ENCODE measurements at regions not wholly inside any gene's neighbourhood (a gene's known extent, or its start where the extent isn't known, plus 50 kb on each side); places are given as distances from the start of the nearest gene placed in this dataset.
A peak's percentile ranks its signal among the peaks of the same experiment; 100 is the strongest.

GRCh38 chr14:104399432-104400155 is 180.0 kb upstream of the C14orf180 start:
- H3K4me3 ChIP-seq, result no peak overlapping the region
- Mint-ChIP-seq H3K4me1 (peaks cover 24% of the 10 kb centered on the region), H3K36me3 (ENCODE audit: low read depth) (peaks cover 30% of the 10 kb centered on the region), H3K4me3 (no peak overlapping the region), H3K9me3 (peaks cover 35% of the 10 kb centered on the region), H3K27me3 (ENCODE audit: insufficient read depth, low read depth, poor library complexity) (peaks cover 10% of the 10 kb centered on the region), H3K27ac (no peak overlapping the region)
- DNase-seq (ENCODE audit: low spot score) (no peak), ATAC-seq (no peak)
- H4K20me1 ChIP-seq (replicated peaks; ENCODE audit: insufficient read depth), result no peaks in the 10 kb centered on the region
- TF ChIP-seq ETS1 (IDR thresholded peaks at IDR 0.05) (no peak), CTCF (conservative IDR thresholded peaks at IDR 0.05; ENCODE audit: low read depth in 2 of 2) (peak in 1 of 2 experiments; percentile 17; a peak in 1 of 4 replicates), REST (IDR thresholded peaks at IDR 0.05; ENCODE audit: unreplicated experiment) (no peak)
- no peaks in the 10 kb centered on the region for H3F3A ChIP-seq (replicated peaks; ENCODE audit: low read depth)
- peaks cover 9% of the 10 kb centered on the region; the same call in 1 of the 2 replicates for H3K4me1 ChIP-seq (ENCODE audit: insufficient read depth)
- no peak overlapping the region for H3K27ac ChIP-seq (ENCODE audit: low read depth)
- no peaks in the 10 kb centered on the region for H3K36me3 ChIP-seq (ENCODE audit: insufficient read depth)
- no peaks in the 10 kb centered on the region for H3K9me2 ChIP-seq (ENCODE audit: insufficient read depth)
- no peaks in the 10 kb centered on the region for H3K79me2 ChIP-seq (replicated peaks; ENCODE audit: insufficient read depth)
- H2AFZ ChIP-seq, result no peak overlapping the region
- no peaks in the 10 kb centered on the region for H3K27me3 ChIP-seq (ENCODE audit: insufficient read depth)
- no peak overlapping the region for H3K4me2 ChIP-seq

- Mint-ChIP-seq H3K4me3 (no peak overlapping the region), H3K36me3 (ENCODE audit: low read depth) (peaks cover 30% of the 10 kb centered on the region), H3K4me1 (peaks cover 24% of the 10 kb centered on the region), H3K27me3 (ENCODE audit: insufficient read depth, low read depth, poor library complexity) (peaks cover 10% of the 10 kb centered on the region), H3K9me3 (peaks cover 35% of the 10 kb centered on the region), H3K27ac (no peak overlapping the region)
- ATAC-seq, result no peak
- H3K4me2 ChIP-seq, result no peak overlapping the region
- no peaks in the 10 kb centered on the region for H3K9me2 ChIP-seq (ENCODE audit: insufficient read depth)
- no peaks in the 10 kb centered on the region for H3F3A ChIP-seq (replicated peaks; ENCODE audit: low read depth)
- H3K79me2 ChIP-seq (replicated peaks; ENCODE audit: insufficient read depth), result no peaks in the 10 kb centered on the region
- H3K27me3 ChIP-seq (ENCODE audit: insufficient read depth), result no peaks in the 10 kb centered on the region
- H2AFZ ChIP-seq, result no peak overlapping the region
- DNase-seq (ENCODE audit: low spot score), result no peak
- no peak overlapping the region for H3K4me3 ChIP-seq
- H4K20me1 ChIP-seq (replicated peaks; ENCODE audit: insufficient read depth), result no peaks in the 10 kb centered on the region
- H3K27ac ChIP-seq (ENCODE audit: low read depth), result no peak overlapping the region
- peaks cover 9% of the 10 kb centered on the region; the same call in 1 of the 2 replicates for H3K4me1 ChIP-seq (ENCODE audit: insufficient read depth)
- no peaks in the 10 kb centered on the region for H3K36me3 ChIP-seq (ENCODE audit: insufficient read depth)
- TF ChIP-seq STAT1 (IDR thresholded peaks at IDR 0.05; ENCODE audit: unreplicated experiment) (no peak), CTCF (conservative IDR thresholded peaks at IDR 0.05; ENCODE audit: low read depth in 2 of 2) (no peak), EZH2 (IDR thresholded peaks at IDR 0.05; ENCODE audit: low read depth, unreplicated experiment) (no peak), NANOG (IDR thresholded peaks at IDR 0.05; ENCODE audit: borderline replicate concordance) (no peak), JUNB (IDR thresholded peaks at IDR 0.05; ENCODE audit: unreplicated experiment) (no peak), ZNF331 (CRISPR knock-in tag; IDR thresholded peaks at IDR 0.05; ENCODE audit: low read depth) (no peak), ZNF114 (CRISPR knock-in tag; IDR thresholded peaks at IDR 0.05) (no peak), CREB1 (CRISPR knock-in tag; IDR thresholded peaks at IDR 0.05; ENCODE audit: low read depth) (no peak), EZH2phosphoT487 (IDR thresholded peaks at IDR 0.05; ENCODE audit: unreplicated experiment) (no peak), POLR2AphosphoS5 (IDR thresholded peaks at IDR 0.05; ENCODE audit: low read depth) (no peak)
Observed at GRCh38 chr14:104400355-104400754, 179.2 kb upstream of the C14orf180 start.

Measured in GM23338 (cell line).